GM18907 (cell line): ENCODE measurements at regions not wholly inside any gene's neighbourhood (a gene's known extent, or its start where the extent isn't known, plus 50 kb on each side); places are given as distances from the start of the nearest gene placed in this dataset.

ENCODE experiments used
- ATAC-seq: cut with Tn5 transposase; IDR thresholded peaks from one replicate; pipeline ENCODE4 v1.9.1; 2021; ENCODE audit warnings: mild to moderate bottlenecking, moderate library complexity; ENCODE audit not compliant: unreplicated experiment

DNA sequence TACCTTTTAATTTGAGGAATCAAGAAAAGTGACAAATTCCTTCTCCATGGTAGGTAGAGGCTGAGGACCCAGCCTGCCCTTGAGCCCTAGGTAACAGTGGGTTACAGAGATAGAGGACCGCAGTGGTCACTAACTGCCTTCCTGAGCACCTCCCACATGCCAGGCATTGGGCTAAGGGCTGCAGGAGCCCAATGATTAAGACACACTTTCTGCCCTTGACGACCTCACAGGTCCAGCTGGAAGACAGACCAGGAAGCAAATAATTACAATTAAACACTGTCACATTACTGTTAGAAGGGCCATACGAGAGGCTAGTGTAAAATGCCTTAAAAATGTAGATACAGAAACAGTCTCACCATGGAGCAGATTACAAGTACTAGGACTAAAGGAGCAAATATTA is 156.8 kb upstream of the NFE2L3 start:
- ATAC-seq: no peak

- ATAC-seq: no peak
Measured at GRCh38 chr7:25996006-25996408, 156.0 kb upstream of the NFE2L3 start.

- ATAC-seq: no peak
Measured at GRCh38 chr7:25998499-25998898, 153.5 kb upstream of the NFE2L3 start.

- no peak for ATAC-seq
Measured at GRCh38 chr7:26000841-26001240, 151.2 kb upstream of the NFE2L3 start.

GRCh38 chr7:26001662-26002244 is 150.2 kb upstream of the NFE2L3 start:
- ATAC-seq: no peak

DNA sequence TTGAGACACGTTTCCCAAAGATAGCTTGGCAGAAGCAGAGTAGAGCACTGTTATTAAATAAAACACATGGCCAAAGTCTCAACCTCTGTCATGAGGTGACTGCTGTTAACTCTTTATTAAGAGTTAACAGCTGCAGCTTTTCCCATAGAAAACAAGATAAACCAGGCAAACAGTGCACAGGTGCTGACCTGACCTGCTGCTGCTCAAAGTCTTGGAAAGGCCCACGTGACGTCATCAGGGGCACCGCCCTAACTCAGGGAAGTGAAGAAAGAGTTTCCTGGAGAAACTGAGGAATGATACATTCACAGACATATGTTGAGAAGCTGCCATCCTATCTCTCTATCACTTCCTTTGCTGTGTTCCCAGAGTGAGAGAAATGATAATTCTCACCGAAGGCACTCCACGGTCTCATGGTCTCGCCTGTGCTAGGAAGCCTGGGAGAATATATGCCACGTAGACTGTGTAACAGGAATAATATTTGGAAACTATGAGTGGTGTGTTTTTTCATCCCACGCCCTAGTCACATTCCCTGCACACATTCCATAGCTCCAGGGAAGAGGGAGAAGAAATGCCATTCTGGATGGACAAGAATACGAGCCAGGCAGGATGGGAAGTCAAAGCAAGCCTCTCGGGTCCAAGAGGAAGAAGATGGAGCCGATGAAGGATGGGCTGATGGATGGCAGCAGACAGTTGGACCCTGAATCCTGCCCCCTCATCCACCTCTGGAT is 146.2 kb upstream of the NFE2L3 start:
- ATAC-seq: no peak

- ATAC-seq: no peak
Measured at GRCh38 chr7:26006426-26006825, 145.6 kb upstream of the NFE2L3 start.

GRCh38 chr7:26007510-26007909 is 144.5 kb upstream of the NFE2L3 start:
- no peak for ATAC-seq

GRCh38 chr7:26008428-26008827 is 143.6 kb upstream of the NFE2L3 start:
- no peak for ATAC-seq

DNA sequence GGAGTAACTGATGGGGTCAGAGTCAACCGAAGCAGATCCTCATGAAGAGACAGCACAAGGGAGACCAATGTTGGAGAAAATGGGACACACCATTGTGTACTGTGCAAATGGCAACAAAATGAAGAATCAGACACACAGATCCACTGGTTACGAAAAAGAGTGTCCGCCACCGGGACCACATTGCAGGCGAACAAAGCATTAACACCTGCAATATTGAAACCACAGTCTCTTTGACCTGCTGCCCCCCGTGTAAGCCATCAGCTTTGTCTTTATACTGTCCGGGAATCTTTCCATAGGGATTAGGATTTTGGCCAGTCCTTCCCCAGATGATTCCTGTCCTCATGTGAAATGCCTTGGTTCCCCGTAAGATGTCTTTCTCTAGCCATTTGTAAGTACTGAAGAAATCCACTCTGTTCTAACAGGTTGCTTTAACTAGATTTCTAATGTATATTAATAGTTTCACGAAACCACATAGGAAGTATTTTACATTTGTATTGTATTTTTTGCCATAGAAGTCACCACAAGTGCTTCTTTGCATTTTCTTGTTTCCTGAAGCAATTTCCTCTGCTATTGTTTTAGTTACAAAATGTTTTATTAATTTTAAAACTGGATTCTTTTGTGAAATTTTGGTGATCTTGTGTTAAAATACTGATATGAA is 140.8 kb upstream of the NFE2L3 start:
- peak; percentile 70 for ATAC-seq

GRCh38 chr7:26013551-26014083 is 138.4 kb upstream of the NFE2L3 start:
- no peak for ATAC-seq

DNA sequence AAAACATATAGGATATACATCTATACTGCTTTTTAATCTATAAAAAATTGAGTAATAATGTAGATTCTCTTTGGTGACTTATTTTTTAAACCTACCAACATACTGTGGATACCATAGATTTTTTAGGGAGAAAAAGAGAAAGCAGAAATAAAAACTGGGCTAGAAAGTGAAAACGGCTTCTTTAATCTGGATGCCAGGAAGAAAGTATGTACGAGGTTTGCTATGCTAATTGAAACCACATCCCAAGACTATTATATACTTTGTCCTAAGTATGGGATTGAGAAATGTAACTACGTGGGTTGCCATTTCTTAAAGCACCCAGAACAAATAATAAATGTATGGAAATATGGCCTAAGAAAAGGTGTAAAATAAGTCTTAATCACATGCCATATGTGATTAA is 129.0 kb upstream of the NFE2L3 start:
- ATAC-seq: no peak

DNA sequence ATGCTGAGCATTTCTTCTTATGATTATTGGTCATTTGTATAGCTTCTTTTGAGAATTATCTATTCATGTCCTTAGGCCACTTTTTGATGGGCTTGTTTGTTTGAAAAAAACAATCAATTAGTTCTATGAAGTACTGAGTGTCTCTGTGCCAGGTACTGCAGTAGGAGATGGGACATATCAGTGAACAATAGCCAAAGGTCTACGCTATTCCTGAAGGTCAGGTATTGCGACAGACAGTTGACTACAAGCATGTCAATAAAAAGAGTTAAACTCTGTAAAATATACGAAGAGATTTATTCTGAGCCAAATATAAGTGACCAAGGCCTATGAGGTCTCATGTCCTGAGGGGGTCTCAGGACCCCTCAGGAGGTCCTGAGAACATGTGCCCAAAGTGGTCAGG is 122.1 kb upstream of the NFE2L3 start:
- ATAC-seq: no peak

DNA sequence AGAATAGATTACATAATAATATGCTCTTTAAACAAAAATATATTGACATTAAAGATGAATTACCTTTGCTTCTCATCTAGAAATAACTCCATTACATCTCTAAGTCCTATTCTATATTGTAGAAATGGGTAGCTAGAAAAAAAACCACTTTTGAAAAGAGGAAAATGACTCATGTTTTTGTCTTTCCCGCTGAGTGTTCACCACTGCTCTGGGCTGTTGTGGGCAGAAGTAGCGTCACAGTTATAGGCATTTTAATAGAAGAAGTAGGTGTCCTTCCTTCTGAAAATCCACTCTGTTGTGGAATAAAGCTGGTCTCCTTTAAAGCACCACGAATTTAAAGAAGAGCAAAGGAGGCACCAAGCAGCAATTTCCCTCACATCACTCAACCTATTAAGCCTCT is 117.6 kb upstream of the NFE2L3 start:
- ATAC-seq: no peak

DNA sequence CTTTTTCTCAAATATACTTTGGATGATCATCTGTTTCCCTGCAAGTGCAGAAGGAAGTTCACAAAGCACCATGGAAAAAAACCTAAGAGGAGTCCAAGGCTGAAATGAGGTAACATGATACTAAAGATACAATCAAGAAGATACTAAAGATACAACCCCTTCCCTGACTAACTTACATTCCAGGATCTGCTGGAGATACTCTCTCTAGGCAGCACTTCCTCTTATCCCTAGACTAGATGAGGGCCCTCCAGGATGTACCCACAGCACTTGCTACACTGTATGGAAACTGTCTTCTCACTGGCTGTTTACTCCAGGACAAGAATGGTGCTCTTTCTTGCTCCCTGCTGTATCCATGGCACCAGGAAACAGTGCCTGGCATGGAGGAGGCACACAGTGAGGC is 116.4 kb upstream of the NFE2L3 start:
- ATAC-seq: no peak

- no peak for ATAC-seq
Measured at GRCh38 chr7:26036092-26036491, 115.9 kb upstream of the NFE2L3 start.

GRCh38 chr7:26038201-26038990 is 113.6 kb upstream of the NFE2L3 start:
- ATAC-seq: no peak

DNA sequence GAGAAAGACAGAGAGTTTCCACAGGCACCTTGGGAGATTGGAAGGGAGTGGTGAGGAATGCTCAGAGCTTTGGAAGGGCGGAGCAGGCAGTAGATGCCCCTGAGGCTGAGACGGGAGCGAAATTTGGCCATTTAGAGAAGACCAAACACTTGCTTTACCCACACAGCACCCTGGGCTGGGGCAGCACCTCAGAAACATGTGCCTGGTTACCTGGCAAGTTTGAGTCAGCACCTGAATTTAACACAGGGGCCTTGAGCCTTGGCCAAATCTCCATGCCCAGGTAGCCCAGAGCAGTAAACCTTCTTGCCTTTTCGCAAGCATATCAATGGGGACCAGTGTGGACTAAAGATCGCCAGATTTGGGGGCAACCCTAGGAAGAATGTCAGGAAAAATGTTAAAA is 111.9 kb upstream of the NFE2L3 start:
- no peak for ATAC-seq

DNA sequence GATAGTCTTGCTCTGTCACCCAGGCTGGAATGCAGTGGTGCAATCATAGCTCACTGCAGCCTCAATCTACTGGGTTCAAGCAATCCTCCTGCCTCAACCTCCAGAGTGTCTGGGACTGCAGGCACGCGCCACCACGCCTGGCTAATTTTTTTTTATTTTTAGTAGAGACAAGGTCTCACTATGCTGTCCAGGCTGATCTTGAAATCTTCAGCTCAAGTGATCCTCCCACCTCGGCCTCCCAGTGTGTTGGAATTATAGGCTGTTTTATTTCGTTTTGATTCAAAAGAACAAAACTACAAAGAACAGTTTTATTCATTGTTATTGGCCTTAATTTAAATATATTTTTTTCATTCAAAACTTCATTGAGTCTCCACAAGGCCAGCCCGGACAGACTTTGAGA is 109.8 kb upstream of the NFE2L3 start:
- ATAC-seq: no peak

DNA sequence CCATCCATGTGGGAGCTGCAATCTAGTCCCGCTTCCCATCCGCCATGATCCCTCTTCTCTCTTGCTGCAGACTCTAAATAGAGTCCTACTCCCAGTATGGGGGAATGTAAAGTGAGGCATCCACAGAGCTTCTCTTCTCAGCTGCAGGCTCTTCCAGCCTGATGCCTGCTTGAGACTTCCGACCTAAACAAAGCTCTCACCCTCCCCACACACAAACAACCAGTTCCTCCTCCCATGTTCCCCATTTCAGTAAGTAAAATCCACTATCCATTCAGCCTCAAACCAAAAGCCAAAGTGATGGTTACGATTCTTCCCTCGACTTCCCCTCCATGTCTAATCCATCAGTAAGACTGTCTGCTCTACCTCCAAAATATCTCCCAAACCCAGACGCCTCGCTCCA is 108.2 kb upstream of the NFE2L3 start:
- ATAC-seq: no peak

DNA sequence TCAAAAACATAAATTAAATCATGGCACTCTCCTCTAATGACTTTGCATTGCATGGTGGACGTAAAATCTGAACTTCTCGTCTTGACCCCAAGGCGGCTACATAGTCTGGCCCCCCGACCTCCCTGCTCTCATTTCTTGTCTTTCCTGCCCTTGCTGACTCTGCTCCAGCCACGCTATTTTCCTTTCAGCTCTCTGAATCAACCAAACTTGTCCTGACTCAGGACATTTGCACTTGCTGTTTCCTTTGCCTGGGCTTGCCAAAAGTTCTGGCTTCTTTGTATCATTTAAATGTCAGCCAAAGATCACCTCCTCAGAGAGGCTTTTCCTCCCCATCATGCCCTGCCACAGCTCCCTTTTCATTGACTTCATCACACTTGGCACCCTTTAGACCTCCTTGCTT is 107.7 kb upstream of the NFE2L3 start:
- no peak for ATAC-seq
